IMR-90 (cell line): ENCODE measurements at regions not wholly inside any gene's neighbourhood (a gene's known extent, or its start where the extent isn't known, plus 50 kb on each side); places are given as distances from the start of the nearest gene placed in this dataset.

Source experiments
- ATAC-seq: fragments of 200-7000 bp; cut with Tn5 transposase; 2 replicates; pipeline ENCODE4 v1.9.1; 2020; ENCODE audit warnings: low read depth, mild to moderate bottlenecking, moderate library complexity
- BruUV-seq: library from RNA; stranded (reverse); fragments of 400-500 nt; replicated peaks from 2 replicates; lab custom pipeline; 2021; lab: Mats Ljungman, UMichigan
- CTCF ChIA-PET: fragments of 300-600 bp; formaldehyde crosslinking; extraction: SDS; loops from one replicate; lab custom pipeline; 2021; ENCODE audit warnings: antibody characterized with exemption; lab: Yijun Ruan, JAX
- POLR2A ChIA-PET: fragments of 300-600 bp; sonication (Branson Sonifier 250); formaldehyde crosslinking; loops from one replicate; lab custom pipeline; 2022; ENCODE audit warnings: antibody characterized with exemption; ENCODE audit not compliant: unreplicated experiment; lab: Charles Lee
- DNase-seq: peaks from one replicate; pipeline ENCODE4 v3.0.0; 2013
- H2AFZ ChIP-seq: replicated peaks from 2 replicates; pipeline ENCODE3; 2013; ENCODE audit warnings: low read length, mild to moderate bottlenecking; ENCODE audit not compliant: poor library complexity
- H2AK5ac ChIP-seq: 2 replicates; pipeline ENCODE4 v1.6.1; 2013; ENCODE audit warnings: low read depth, low read length, inconsistent platforms
- H2AK9ac ChIP-seq: replicated peaks from 2 replicates; pipeline ENCODE3; 2013; ENCODE audit warnings: mild to moderate bottlenecking, low read depth, low read length, moderate library complexity; ENCODE audit not compliant: poor library complexity
- H2BK120ac ChIP-seq: 2 replicates; pipeline ENCODE4 v1.6.1; 2013; ENCODE audit warnings: low read depth, low read length, inconsistent platforms
- H2BK15ac ChIP-seq: 3 replicates; pipeline ENCODE4 v1.6.1; 2013; ENCODE audit warnings: low read depth, low read length, inconsistent platforms
- H2BK20ac ChIP-seq: 2 replicates; pipeline ENCODE4 v1.6.1; 2013; ENCODE audit warnings: low read depth, mild to moderate bottlenecking, inconsistent platforms, low read length, moderate library complexity
- H2BK5ac ChIP-seq: 2 replicates; pipeline ENCODE4 v1.6.1; 2013; ENCODE audit warnings: mild to moderate bottlenecking, low read depth, low read length, inconsistent platforms; ENCODE audit not compliant: poor library complexity, severe bottlenecking
- H3K14ac ChIP-seq: replicated peaks from 2 replicates; pipeline ENCODE4 v1.6.1; 2013; ENCODE audit warnings: low read depth, low read length, inconsistent platforms
- H3K18ac ChIP-seq: 2 replicates; pipeline ENCODE4 v1.6.1; 2013; ENCODE audit warnings: low read depth, low read length, control low read depth
- H3K23ac ChIP-seq: 2 replicates; pipeline ENCODE4 v1.6.1; 2013; ENCODE audit warnings: low read depth, low read length, inconsistent platforms
- H3K27ac ChIP-seq: 2 replicates; pipeline ENCODE4 v1.5.1; 2013; ENCODE audit warnings: mild to moderate bottlenecking, control low read depth, low read length; ENCODE audit not compliant: insufficient read depth
- H3K27me3 ChIP-seq: 2 replicates; pipeline ENCODE4 v1.6.1; 2013; ENCODE audit warnings: low read length; ENCODE audit not compliant: control insufficient read depth, insufficient read depth
- H3K36me3 ChIP-seq: 2 replicates; pipeline ENCODE4 v1.6.1; 2013; ENCODE audit warnings: low read length, mixed read lengths; ENCODE audit not compliant: control insufficient read depth, insufficient read depth
- H3K4ac ChIP-seq: 2 replicates; pipeline ENCODE4 v1.6.1; 2013; ENCODE audit warnings: low read depth, low read length, inconsistent platforms
- H3K4me1 ChIP-seq: 2 replicates; pipeline ENCODE4 v1.6.1; 2013; ENCODE audit warnings: low read length, mixed read lengths; ENCODE audit not compliant: control insufficient read depth, insufficient read depth
- H3K4me2 ChIP-seq: 2 replicates; pipeline ENCODE4 v1.6.1; 2013; ENCODE audit warnings: low read depth, mild to moderate bottlenecking, control low read depth, low read length, moderate library complexity
- H3K4me3 ChIP-seq: 2 replicates; pipeline ENCODE4 v1.5.1; 2013; ENCODE audit warnings: low read depth, mild to moderate bottlenecking, control low read depth, low read length, moderate library complexity; ENCODE audit not compliant: insufficient read depth
- H3K56ac ChIP-seq: 2 replicates; pipeline ENCODE4 v1.6.1; 2013; ENCODE audit warnings: low read length, inconsistent platforms; ENCODE audit not compliant: insufficient read depth; ENCODE audit errors: extremely low read depth
- H3K79me1 ChIP-seq, 2 experiments: 2 replicates each; pipeline ENCODE4 v1.6.1; 2013; ENCODE audit warnings: low read length in 2 of 2, inconsistent platforms in 1 of 2, low read depth in 1 of 2
- H3K9ac ChIP-seq: 2 replicates; pipeline ENCODE4 v1.6.1; 2013; ENCODE audit warnings: low read depth, low read length, control low read depth
- H3K9me1 ChIP-seq: 2 replicates; pipeline ENCODE4 v1.6.1; 2013; ENCODE audit warnings: low read length, inconsistent platforms; ENCODE audit not compliant: insufficient read depth
- H3K9me3 ChIP-seq: 2 replicates; pipeline ENCODE4 v1.6.1; 2013; ENCODE audit warnings: low read length; ENCODE audit not compliant: control insufficient read depth, insufficient read depth
- H4K20me1 ChIP-seq: 2 replicates; pipeline ENCODE4 v1.6.1; 2013; ENCODE audit warnings: low read length, inconsistent platforms; ENCODE audit not compliant: insufficient read depth
- H4K5ac ChIP-seq: 2 replicates; pipeline ENCODE4 v1.6.1; 2013; ENCODE audit warnings: mild to moderate bottlenecking, low read depth, low read length, control low read depth
- H4K8ac ChIP-seq, 2 experiments: 2 replicates each; pipeline ENCODE4 v1.6.1; 2013; ENCODE audit warnings: low read depth in 2 of 2, low read length in 2 of 2, control low read depth in 1 of 2, inconsistent platforms in 1 of 2
- H4K91ac ChIP-seq: 2 replicates; pipeline ENCODE4 v1.6.1; 2013; ENCODE audit warnings: low read depth, low read length, inconsistent platforms; ENCODE audit not compliant: insufficient read depth
- BHLHE40 ChIP-seq: fragments of 150-350 bp; IDR thresholded peaks from 2 replicates; pipeline ENCODE4 v1.6.1; 2016; ENCODE audit warnings: mild to moderate bottlenecking, low read depth, low read length
- CHD1 ChIP-seq: IDR thresholded peaks from 2 replicates; pipeline ENCODE4 v1.6.1; 2012; ENCODE audit warnings: low read depth, low read length, improper control_type of control experiment
- ELK1 ChIP-seq: fragments of 150-350 bp; IDR thresholded peaks from 2 replicates; pipeline ENCODE4 v1.6.1; 2016; ENCODE audit warnings: low read depth, mild to moderate bottlenecking, low read length, moderate library complexity, borderline replicate concordance
- FOS ChIP-seq: fragments of 150-350 bp; IDR thresholded peaks from 2 replicates; pipeline ENCODE4 v1.6.1; 2016; ENCODE audit warnings: low read depth, low read length
- MAZ ChIP-seq: IDR thresholded peaks from 2 replicates; pipeline ENCODE4 v1.6.1; 2012; ENCODE audit warnings: low read depth, mild to moderate bottlenecking, low read length, improper control_type of control experiment, moderate library complexity, borderline replicate concordance
- NFE2L2 ChIP-seq: fragments of 150-350 bp; IDR thresholded peaks from 2 replicates; pipeline ENCODE4 v1.6.1; 2016; ENCODE audit warnings: low read depth, mild to moderate bottlenecking, low read length
- POLR2A ChIP-seq: IDR thresholded peaks from 2 replicates; pipeline ENCODE4 v1.6.1; 2012; ENCODE audit warnings: mild to moderate bottlenecking, low read depth, low read length
- RCOR1 ChIP-seq: IDR thresholded peaks from 2 replicates; pipeline ENCODE4 v1.6.1; 2012; ENCODE audit warnings: mild to moderate bottlenecking, low read length, improper control_type of control experiment; ENCODE audit not compliant: insufficient replicate concordance
- USF2 ChIP-seq: fragments of 150-350 bp; IDR thresholded peaks from 2 replicates; pipeline ENCODE4 v1.6.1; 2017; ENCODE audit warnings: mild to moderate bottlenecking, antibody characterized with exemption, low read length, low read depth
- WGBS, 2 experiments: methylation state at CpG; one replicate each; pipeline versions ENCODE4 v1.1.5 to v1.1.7; 2013; ENCODE audit warnings: missing lambda C conversion rate in 2 of 2; ENCODE audit not compliant: insufficient read length in 1 of 2; ENCODE audit errors: extremely low coverage in 2 of 2; 5-methylcytosine and 5-hydroxymethylcytosine counted together
- dilution Hi-C: fragments of 300-500 bp; cut with HindIII; formaldehyde crosslinking; loops from one replicate; pipeline ENCODE4 v1.14.3; 2018; ENCODE audit warnings: low sequenced_read_pairs; ENCODE audit not compliant: unreplicated experiment
- in situ Hi-C: fragments of 300-500 bp; cut with MboI; formaldehyde crosslinking; loops from 3 replicates; pipeline ENCODE4 v1.14.3; 2019; ENCODE audit warnings: low sequenced_read_pairs, inconsistent platforms, mixed read lengths
- intact Hi-C: fragments of 100-400 bp; cut with micrococcal nuclease; formaldehyde crosslinking; loops from 2 replicates; pipeline ENCODE4 v1.10.0; 2022
- TF ChIP-seq, protein P1 (sequence below): conservative IDR thresholded peaks from 2 replicates; pipeline ENCODE4 v1.5.1; 2012; ENCODE audit warnings: mild to moderate bottlenecking, low read depth, low read length, improper control_type of control experiment

DNA sequence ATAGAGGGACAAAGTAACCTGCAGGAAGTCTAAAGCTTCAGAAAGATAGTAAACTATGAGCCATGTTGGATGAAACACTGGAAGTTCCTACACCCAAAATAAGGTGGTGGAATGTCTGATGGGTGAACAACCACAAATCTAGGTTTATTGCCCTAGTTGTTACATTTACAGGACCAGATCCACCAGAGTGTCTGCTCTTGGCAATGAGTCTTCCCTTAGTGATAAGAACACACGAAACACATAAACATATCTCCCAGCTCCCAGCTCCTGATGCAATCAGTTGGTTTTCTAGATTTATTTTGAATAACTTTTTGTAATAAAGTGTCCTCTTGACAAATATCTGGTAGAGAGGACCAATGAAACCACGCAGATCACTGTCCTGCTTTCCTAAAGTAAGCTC is 329.7 kb upstream of the WWC1 start:
- H3K9me1 ChIP-seq, result no peaks in the 10 kb centered on the region
- H3K4me3 ChIP-seq, result no peak overlapping the region
- BruUV-seq, result no TSS peak
- H3K27ac ChIP-seq, result no peak overlapping the region
- no peaks in the 10 kb centered on the region for H3K4me1 ChIP-seq
- no peak overlapping the region for H2BK5ac ChIP-seq
- no peak for TF ChIP-seq RCOR1
- no peak for TF ChIP-seq POLR2A
- no peak for TF ChIP-seq BHLHE40
- TF ChIP-seq, protein P1, sequence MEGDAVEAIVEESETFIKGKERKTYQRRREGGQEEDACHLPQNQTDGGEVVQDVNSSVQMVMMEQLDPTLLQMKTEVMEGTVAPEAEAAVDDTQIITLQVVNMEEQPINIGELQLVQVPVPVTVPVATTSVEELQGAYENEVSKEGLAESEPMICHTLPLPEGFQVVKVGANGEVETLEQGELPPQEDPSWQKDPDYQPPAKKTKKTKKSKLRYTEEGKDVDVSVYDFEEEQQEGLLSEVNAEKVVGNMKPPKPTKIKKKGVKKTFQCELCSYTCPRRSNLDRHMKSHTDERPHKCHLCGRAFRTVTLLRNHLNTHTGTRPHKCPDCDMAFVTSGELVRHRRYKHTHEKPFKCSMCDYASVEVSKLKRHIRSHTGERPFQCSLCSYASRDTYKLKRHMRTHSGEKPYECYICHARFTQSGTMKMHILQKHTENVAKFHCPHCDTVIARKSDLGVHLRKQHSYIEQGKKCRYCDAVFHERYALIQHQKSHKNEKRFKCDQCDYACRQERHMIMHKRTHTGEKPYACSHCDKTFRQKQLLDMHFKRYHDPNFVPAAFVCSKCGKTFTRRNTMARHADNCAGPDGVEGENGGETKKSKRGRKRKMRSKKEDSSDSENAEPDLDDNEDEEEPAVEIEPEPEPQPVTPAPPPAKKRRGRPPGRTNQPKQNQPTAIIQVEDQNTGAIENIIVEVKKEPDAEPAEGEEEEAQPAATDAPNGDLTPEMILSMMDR, result no peak
- TF ChIP-seq USF2, result no peak
- TF ChIP-seq ELK1, result no peak
- TF ChIP-seq MAZ, result no peak
- TF ChIP-seq FOS, result no peak
- no peak for TF ChIP-seq CHD1
- TF ChIP-seq NFE2L2, result no peak
- no peak overlapping the region for H3K4ac ChIP-seq
- H2BK20ac ChIP-seq, result no peak overlapping the region
- no peak overlapping the region for H2BK15ac ChIP-seq
- H2BK120ac ChIP-seq, result no peak overlapping the region
- ATAC-seq, result no peak
- H3K23ac ChIP-seq, result no peak overlapping the region
- dilution Hi-C loops (no loop called here), in situ Hi-C loops (no loop called here), intact Hi-C loops (no loop called here)
- H4K5ac ChIP-seq, result no peak overlapping the region
- ChIA-PET POLR2A (no interaction called here), CTCF (no interaction called here)
- DNase-seq, result no peak
- H3K9me3 ChIP-seq, result no peaks in the 10 kb centered on the region; the same call in none of the 2 replicates
- H3K4me2 ChIP-seq, result no peak overlapping the region
- no peaks in the 10 kb centered on the region for H3K79me1 ChIP-seq
- no peak overlapping the region for H4K91ac ChIP-seq
- no peaks in the 10 kb centered on the region for H3K36me3 ChIP-seq
- H3K14ac ChIP-seq, result no peak overlapping the region
- H3K9ac ChIP-seq, result no peak overlapping the region
- H3K56ac ChIP-seq, result no peak overlapping the region
- no peak overlapping the region for H2AFZ ChIP-seq
- no peaks in the 10 kb centered on the region for H4K20me1 ChIP-seq
- no peak overlapping the region for H2AK9ac ChIP-seq
- H3K18ac ChIP-seq, result no peak overlapping the region
- H4K8ac ChIP-seq, result no peak overlapping the region
- no peak overlapping the region for H2AK5ac ChIP-seq
- no peaks in the 10 kb centered on the region for H3K27me3 ChIP-seq
- WGBS, 2 experiments, result no CpG with 5 or more reads among the region's 2 CpGs
